GM12872 (cell line): ENCODE measurements at regions not wholly inside any gene's neighbourhood (a gene's known extent, or its start where the extent isn't known, plus 50 kb on each side); places are given as distances from the start of the nearest gene placed in this dataset.

ENCODE experiments used
- TF ChIP-seq, protein P1 (sequence below): IDR thresholded peaks from 3 replicates; pipeline ENCODE4 v1.5.1; 2011; ENCODE audit warnings: low read depth, mild to moderate bottlenecking, low read length, moderate library complexity; ENCODE audit not compliant: insufficient read depth

DNA sequence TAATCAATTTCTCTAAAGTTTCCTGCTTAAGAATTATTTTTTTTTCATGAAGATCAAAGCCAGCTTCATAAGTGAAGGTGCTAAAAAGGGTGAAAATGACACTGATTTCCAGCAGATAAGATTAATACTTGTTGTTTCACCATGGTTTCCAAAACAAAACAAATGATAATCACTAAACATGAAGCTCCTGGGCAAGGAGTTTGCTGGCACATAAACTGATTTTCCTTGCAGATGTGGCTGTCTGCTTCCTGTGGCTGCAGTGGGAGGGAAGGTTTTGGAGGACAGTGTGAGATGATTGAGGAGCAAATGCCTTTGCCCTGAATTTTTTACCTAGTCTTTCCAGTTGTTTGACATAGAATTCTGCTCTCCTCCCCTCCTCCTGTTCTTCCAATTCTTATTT lies 228.8 kb downstream of the DIPK2A start:
- TF ChIP-seq, protein P1, sequence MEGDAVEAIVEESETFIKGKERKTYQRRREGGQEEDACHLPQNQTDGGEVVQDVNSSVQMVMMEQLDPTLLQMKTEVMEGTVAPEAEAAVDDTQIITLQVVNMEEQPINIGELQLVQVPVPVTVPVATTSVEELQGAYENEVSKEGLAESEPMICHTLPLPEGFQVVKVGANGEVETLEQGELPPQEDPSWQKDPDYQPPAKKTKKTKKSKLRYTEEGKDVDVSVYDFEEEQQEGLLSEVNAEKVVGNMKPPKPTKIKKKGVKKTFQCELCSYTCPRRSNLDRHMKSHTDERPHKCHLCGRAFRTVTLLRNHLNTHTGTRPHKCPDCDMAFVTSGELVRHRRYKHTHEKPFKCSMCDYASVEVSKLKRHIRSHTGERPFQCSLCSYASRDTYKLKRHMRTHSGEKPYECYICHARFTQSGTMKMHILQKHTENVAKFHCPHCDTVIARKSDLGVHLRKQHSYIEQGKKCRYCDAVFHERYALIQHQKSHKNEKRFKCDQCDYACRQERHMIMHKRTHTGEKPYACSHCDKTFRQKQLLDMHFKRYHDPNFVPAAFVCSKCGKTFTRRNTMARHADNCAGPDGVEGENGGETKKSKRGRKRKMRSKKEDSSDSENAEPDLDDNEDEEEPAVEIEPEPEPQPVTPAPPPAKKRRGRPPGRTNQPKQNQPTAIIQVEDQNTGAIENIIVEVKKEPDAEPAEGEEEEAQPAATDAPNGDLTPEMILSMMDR: no peak

GRCh38 chr3:144221761-144222160 lies 250.1 kb downstream of the DIPK2A start:
- TF ChIP-seq, protein P1: no peak

- TF ChIP-seq, protein P1: no peak
These were observed 257.7 kb downstream of the DIPK2A start for GRCh38 chr3:144229330-144229729.

GRCh38 chr3:144229953-144230352 lies 258.3 kb downstream of the DIPK2A start:
- TF ChIP-seq, protein P1: no peak

DNA sequence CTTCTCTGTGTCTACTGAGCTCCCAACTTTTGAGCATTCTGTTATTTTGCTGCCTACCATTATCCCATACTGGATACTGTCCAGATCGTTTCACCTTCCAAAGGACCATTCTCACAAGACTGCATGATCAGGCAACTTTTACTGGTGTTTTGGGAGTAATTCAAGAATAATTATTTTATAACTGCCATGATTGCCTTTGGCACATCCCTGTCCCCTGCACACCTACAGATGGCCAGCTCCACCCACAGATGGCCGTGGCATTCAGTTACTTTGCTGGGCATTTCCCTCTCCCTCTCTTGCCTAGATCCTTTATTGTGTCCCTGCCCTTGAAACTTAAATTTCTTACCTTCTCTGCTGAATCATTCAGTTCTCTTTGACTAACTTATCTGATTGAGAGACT lies 263.9 kb downstream of the DIPK2A start:
- TF ChIP-seq, protein P1: no peak

DNA sequence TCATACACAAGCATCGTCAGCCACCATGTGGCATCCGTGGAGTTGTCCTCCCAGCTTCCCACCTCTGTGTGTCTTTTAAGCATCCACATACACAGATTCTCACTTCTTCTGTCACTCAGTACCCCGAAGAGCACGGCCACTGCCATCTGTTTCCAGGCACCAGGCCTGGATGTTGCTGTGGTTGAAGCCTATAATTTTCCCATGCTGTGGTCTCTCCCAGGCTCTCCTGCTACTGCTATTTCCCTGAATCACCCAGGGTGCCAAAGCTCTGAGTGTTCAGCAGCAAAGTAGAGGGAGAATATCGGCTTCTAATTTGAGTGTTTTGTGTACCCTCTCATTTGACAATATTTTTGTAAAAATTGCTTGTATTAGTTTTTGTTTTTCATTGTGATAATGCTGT lies 265.7 kb downstream of the DIPK2A start:
- TF ChIP-seq, protein P1: no peak

DNA sequence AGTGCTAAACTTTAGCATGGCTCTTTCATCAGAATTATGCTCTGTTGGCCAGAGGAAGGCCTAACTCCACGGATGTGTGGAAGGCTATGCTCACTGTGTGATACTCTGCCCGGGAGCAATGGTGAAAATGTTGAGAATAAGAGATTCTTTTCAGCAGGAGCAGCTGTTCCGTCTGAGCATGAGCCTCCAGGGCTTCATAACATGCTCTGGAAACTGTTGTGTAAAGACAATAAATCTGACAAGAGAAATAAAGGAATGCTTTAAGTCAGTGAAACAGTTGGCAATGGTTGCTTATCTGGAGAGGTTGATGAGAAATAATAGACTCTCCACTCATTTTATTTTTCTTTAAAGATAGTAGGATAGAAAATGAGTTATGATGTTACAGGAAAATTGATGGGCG lies 269.8 kb downstream of the DIPK2A start:
- TF ChIP-seq, protein P1: no peak

DNA sequence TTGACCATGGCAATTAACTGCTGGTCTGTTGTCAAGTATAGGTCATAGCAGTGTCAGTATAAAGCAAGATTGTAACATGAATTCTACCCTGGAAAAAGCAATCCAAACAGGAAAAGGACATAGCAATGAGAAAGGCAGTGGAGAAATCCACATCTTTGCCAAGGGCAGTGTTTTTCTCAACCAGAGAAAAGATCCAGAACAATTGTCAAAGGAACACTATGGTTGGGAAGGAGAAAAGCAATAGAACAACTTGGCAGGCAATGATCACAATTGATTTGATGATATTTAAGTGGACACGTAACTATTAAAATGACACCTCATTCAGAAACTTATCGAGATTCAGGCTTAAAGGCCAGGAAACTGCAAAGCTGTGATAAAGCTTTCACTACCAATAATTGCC lies 271.1 kb downstream of the DIPK2A start:
- TF ChIP-seq, protein P1: no peak
